KMS-11 (cell line): ENCODE measurements at regions not wholly inside any gene's neighbourhood (a gene's known extent, or its start where the extent isn't known, plus 50 kb on each side); places are given as distances from the start of the nearest gene placed in this dataset.

Experiments
- H2AFZ ChIP-seq: fragments of 200-600 bp; sonication (generic); 2 replicates; pipeline ENCODE4 v1.6.1; 2016; ENCODE audit warnings: antibody characterized with exemption, mixed run types, low read depth
- H3K27ac ChIP-seq: fragments of 200-600 bp; sonication (generic); 2 replicates; pipeline ENCODE4 v1.6.1; 2016; ENCODE audit warnings: mild to moderate bottlenecking, mixed run types
- H3K27me3 ChIP-seq: fragments of 200-600 bp; sonication (generic); 2 replicates; pipeline ENCODE4 v1.6.1; 2017; ENCODE audit warnings: mild to moderate bottlenecking, low read depth, mixed run types, moderate library complexity; ENCODE audit not compliant: insufficient read depth
- H3K36me3 ChIP-seq: fragments of 200-600 bp; sonication (generic); 2 replicates; pipeline ENCODE4 v1.6.1; 2017; ENCODE audit warnings: mild to moderate bottlenecking, mixed run types; ENCODE audit not compliant: insufficient read depth
- H3K4me1 ChIP-seq: fragments of 200-600 bp; sonication (generic); 2 replicates; pipeline ENCODE4 v1.6.1; 2016; ENCODE audit warnings: mild to moderate bottlenecking, low read depth, mixed run types; ENCODE audit not compliant: poor library complexity, severe bottlenecking
- H3K4me2 ChIP-seq: fragments of 200-600 bp; sonication (generic); 2 replicates; pipeline ENCODE4 v1.7.0; 2016; ENCODE audit warnings: mild to moderate bottlenecking, mixed run types
- H3K4me3 ChIP-seq: fragments of 200-600 bp; sonication (generic); IDR thresholded peaks from 2 replicates; pipeline ENCODE4 v1.6.1; 2017; ENCODE audit warnings: low read depth, low read length, mixed read lengths; ENCODE audit not compliant: insufficient read depth
- H3K79me2 ChIP-seq: fragments of 200-600 bp; sonication (generic); 2 replicates; pipeline ENCODE4 v1.6.1; 2016; ENCODE audit warnings: low read depth, mixed run types; ENCODE audit not compliant: insufficient read depth
- H3K9ac ChIP-seq: fragments of 200-600 bp; sonication (generic); 2 replicates; pipeline ENCODE4 v1.6.1; 2016; ENCODE audit warnings: mild to moderate bottlenecking, mixed run types
- H4K20me1 ChIP-seq: fragments of 200-600 bp; sonication (generic); 2 replicates; pipeline ENCODE4 v1.6.1; 2016; ENCODE audit warnings: mild to moderate bottlenecking, mixed run types; ENCODE audit not compliant: insufficient read depth
- CTCF ChIP-seq: fragments of 200-600 bp; sonication (generic); conservative IDR thresholded peaks from 2 replicates; pipeline ENCODE4 v1.6.1; 2017; ENCODE audit warnings: low read depth, mild to moderate bottlenecking, antibody characterized with exemption, low read length, moderate library complexity, mixed read lengths

GRCh38 chr2:118225666-118226065 is 137.4 kb downstream of the INSIG2 start:
- Histone ChIP-seq H2AFZ (no peak overlapping the region), H3K27me3 (no peaks in the 10 kb centered on the region), H3K36me3 (no peaks in the 10 kb centered on the region), H3K4me3 (no peak overlapping the region), H3K79me2 (no peaks in the 10 kb centered on the region), H4K20me1 (no peaks in the 10 kb centered on the region), H3K4me2 (no peak overlapping the region), H3K4me1 (peaks cover 25% of the 10 kb centered on the region), H3K9ac (no peak overlapping the region), H3K27ac (no peak overlapping the region)
- TF ChIP-seq CTCF, result no peak

GRCh38 chr2:118224895-118225311 is 136.6 kb downstream of the INSIG2 start:
- no peaks in the 10 kb centered on the region for H4K20me1 ChIP-seq
- no peaks in the 10 kb centered on the region for H3K27me3 ChIP-seq
- H3K36me3 ChIP-seq, result no peaks in the 10 kb centered on the region
- H3K9ac ChIP-seq, result no peak overlapping the region
- no peak overlapping the region for H3K4me3 ChIP-seq
- H3K4me2 ChIP-seq, result no peak overlapping the region
- no peak for TF ChIP-seq CTCF
- H2AFZ ChIP-seq, result no peak overlapping the region
- no peak overlapping the region for H3K27ac ChIP-seq
- peaks cover 33% of the 10 kb centered on the region for H3K4me1 ChIP-seq
- no peaks in the 10 kb centered on the region for H3K79me2 ChIP-seq

GRCh38 chr2:118223992-118224894 is 136.0 kb downstream of the INSIG2 start:
- Histone ChIP-seq H3K36me3 (no peaks in the 10 kb centered on the region), H4K20me1 (no peaks in the 10 kb centered on the region), H3K4me3 (no peak overlapping the region), H3K4me1 (peaks cover 34% of the 10 kb centered on the region), H3K9ac (no peak overlapping the region), H3K27me3 (no peaks in the 10 kb centered on the region), H3K4me2 (no peak overlapping the region), H3K27ac (no peak overlapping the region), H3K79me2 (no peaks in the 10 kb centered on the region), H2AFZ (no peak overlapping the region)
- no peak for TF ChIP-seq CTCF

GRCh38 chr2:118223511-118223991 is 135.3 kb downstream of the INSIG2 start:
- H3K27ac ChIP-seq, result no peak overlapping the region
- H4K20me1 ChIP-seq, result no peaks in the 10 kb centered on the region
- peaks cover 34% of the 10 kb centered on the region for H3K4me1 ChIP-seq
- no peak overlapping the region for H2AFZ ChIP-seq
- no peak overlapping the region for H3K4me3 ChIP-seq
- no peaks in the 10 kb centered on the region for H3K79me2 ChIP-seq
- no peaks in the 10 kb centered on the region for H3K36me3 ChIP-seq
- H3K27me3 ChIP-seq, result no peaks in the 10 kb centered on the region
- TF ChIP-seq CTCF, result no peak
- H3K4me2 ChIP-seq, result no peak overlapping the region
- no peak overlapping the region for H3K9ac ChIP-seq
